H1 (cell line): ENCODE measurements at regions not wholly inside any gene's neighbourhood (a gene's known extent, or its start where the extent isn't known, plus 50 kb on each side); places are given as distances from the start of the nearest gene placed in this dataset.

ENCODE experiments used
- CHD7 ChIP-seq: fragments of 300-600 bp; sonication (generic); IDR thresholded peaks from 2 replicates; pipeline ENCODE4 v1.7.1; 2012; ENCODE audit warnings: low read length, moderate library complexity, mild to moderate bottlenecking, inconsistent platforms; ENCODE audit not compliant: insufficient replicate concordance
- SIN3A ChIP-seq, 2 experiments: IDR thresholded peaks in 1 of 2; conservative IDR thresholded peaks in 1 of 2; 2 replicates each; pipeline ENCODE4 v1.6.1; 2011 to 2012; ENCODE audit warnings: low read length in 2 of 2, improper control_type of control experiment in 1 of 2, low read depth in 1 of 2, mild to moderate bottlenecking in 1 of 2

- TF ChIP-seq CHD7 (no peak), SIN3A (conservative IDR thresholded peaks at IDR 0.05 in 1 of 2, IDR thresholded peaks at IDR 0.05 in 1 of 2; ENCODE audit: low read depth in 1 of 2, low read length in 2 of 2) (no peak)
Measured at GRCh38 chr10:2543974-2544373, 523.4 kb upstream of the PFKP start (continued).
